Adrenal gland (tissue), 9 donors: ENCODE measurements at regions not wholly inside any gene's neighbourhood (a gene's known extent, or its start where the extent isn't known, plus 50 kb on each side); places are given as distances from the start of the nearest gene placed in this dataset.

ENCODE experiments used
- DNase-seq, 7 donors: peaks; one replicate each; pipeline ENCODE4 v3.0.0-alpha.2; 2019 to 2020
- H3K27ac ChIP-seq, 5 donors: fragments of 200-600 bp; sonication (generic) in 4 of 5; 1 replicate in 3 of 5; 2 replicates in 2 of 5; pipeline versions ENCODE4 v1.5.1 to v1.8.0; 2016 to 2020; ENCODE audit warnings: mild to moderate bottlenecking in 1 of 5
- H3K27me3 ChIP-seq: fragments of 200-600 bp; 2 replicates; pipeline ENCODE4 v1.8.0; 2021
- H3K36me3 ChIP-seq, 2 donors: fragments of 200-600 bp; replicated peaks in 1 of 2; 1 replicate in 1 of 2; 2 replicates in 1 of 2; pipeline versions ENCODE4 v1.5.1 to v1.8.0; 2018 to 2022
- H3K4me1 ChIP-seq, 2 donors: fragments of 200-600 bp; replicated peaks in 1 of 2; 1 replicate in 1 of 2; 2 replicates in 1 of 2; pipeline versions ENCODE4 v1.5.1 to v1.8.0; 2018 to 2021
- H3K4me3 ChIP-seq, 4 donors: fragments of 200-600 bp; sonication (generic) in 3 of 4; one replicate each; pipeline ENCODE4 v1.5.1; 2016 to 2018
- H3K9me3 ChIP-seq, 3 donors: fragments of 200-600 bp; sonication (generic) in 1 of 3; replicated peaks in 1 of 3; 1 replicate in 2 of 3; 2 replicates in 1 of 3; pipeline versions ENCODE4 v1.5.1 to v1.8.0; 2016 to 2021
- POLR2A ChIP-seq, 2 donors: fragments of 450-650 bp; IDR thresholded peaks; one replicate each; pipeline ENCODE4 v1.6.1; 2017; ENCODE audit warnings: antibody characterized with exemption in 2 of 2, mild to moderate bottlenecking in 2 of 2, moderate library complexity in 1 of 2
- WGBS, 4 donors: extraction: QIAGEN DNeasy Blood & Tissue Kit in 2 of 4; methylation state at CpG; one replicate each; pipeline versions ENCODE4 v1.1.5 to v1.1.7; 2013 to 2017; 5-methylcytosine and 5-hydroxymethylcytosine counted together
- intact Hi-C, 2 donors: fragments of 100-400 bp; cut with DNase I; formaldehyde crosslinking; loops; one replicate each; pipeline versions ENCODE4 v1.14.1 to v1.15.0; 2022 to 2023
- TF ChIP-seq, protein P1 (sequence below), 6 experiments: fragments of 450-650 bp in 4 of 6; fragments of 200-600 bp in 2 of 6; sonication (generic) in 1 of 6; IDR thresholded peaks; 1 replicate in 5 of 6; 2 replicates in 1 of 6; pipeline versions ENCODE4 v1.5.1 to v1.8.0; 2016 to 2021; ENCODE audit warnings: antibody characterized with exemption in 6 of 6, mild to moderate bottlenecking in 2 of 6, moderate library complexity in 1 of 6
- donor health status: healthy with polysubstance abuse.
- donor health status: Bipolar disorder and iron deficiency.
- donor health status: DM: yes; HTN: yes; CAD: no.
- donor health status: DM: no; HTN: no; CAD: no.
- donor health status: DM: no; HTN: no; CAD: no.

DNA sequence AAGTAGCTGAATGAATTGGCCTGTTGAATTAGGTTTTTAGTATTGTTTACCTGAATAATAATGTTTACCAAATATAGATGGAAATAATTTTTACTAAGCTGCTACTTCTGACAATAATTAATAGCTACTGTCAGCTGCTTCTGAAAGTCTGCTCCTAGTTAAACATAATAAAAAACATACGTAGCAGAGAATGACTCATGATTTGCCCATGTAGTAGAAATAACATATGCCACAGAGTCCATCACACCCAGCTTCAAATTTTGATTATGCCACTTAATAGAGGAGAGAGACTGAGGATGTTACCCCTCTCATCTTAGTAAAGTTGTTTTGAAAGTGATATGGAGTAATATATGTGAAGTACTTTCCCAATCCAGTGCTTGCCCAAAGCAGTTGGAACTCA lies 57.6 kb upstream of the MDFIC start:
- no peak for TF ChIP-seq POLR2A (IDR thresholded peaks at IDR 0.05)
- TF ChIP-seq, protein P1, sequence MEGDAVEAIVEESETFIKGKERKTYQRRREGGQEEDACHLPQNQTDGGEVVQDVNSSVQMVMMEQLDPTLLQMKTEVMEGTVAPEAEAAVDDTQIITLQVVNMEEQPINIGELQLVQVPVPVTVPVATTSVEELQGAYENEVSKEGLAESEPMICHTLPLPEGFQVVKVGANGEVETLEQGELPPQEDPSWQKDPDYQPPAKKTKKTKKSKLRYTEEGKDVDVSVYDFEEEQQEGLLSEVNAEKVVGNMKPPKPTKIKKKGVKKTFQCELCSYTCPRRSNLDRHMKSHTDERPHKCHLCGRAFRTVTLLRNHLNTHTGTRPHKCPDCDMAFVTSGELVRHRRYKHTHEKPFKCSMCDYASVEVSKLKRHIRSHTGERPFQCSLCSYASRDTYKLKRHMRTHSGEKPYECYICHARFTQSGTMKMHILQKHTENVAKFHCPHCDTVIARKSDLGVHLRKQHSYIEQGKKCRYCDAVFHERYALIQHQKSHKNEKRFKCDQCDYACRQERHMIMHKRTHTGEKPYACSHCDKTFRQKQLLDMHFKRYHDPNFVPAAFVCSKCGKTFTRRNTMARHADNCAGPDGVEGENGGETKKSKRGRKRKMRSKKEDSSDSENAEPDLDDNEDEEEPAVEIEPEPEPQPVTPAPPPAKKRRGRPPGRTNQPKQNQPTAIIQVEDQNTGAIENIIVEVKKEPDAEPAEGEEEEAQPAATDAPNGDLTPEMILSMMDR (IDR thresholded peaks at IDR 0.05): no peak
- Histone ChIP-seq H3K4me3 (no peak overlapping the region), H3K27ac (no peak overlapping the region), H3K36me3 (no peaks in the 10 kb centered on the region), H3K27me3 (no peaks in the 10 kb centered on the region), H3K9me3 (no peaks in the 10 kb centered on the region), H3K4me1 (no peaks in the 10 kb centered on the region)
- intact Hi-C loops: loop anchor here (10.0 kb wide), 1 partner anchor 351 kb away; no protein-coding TSS in a partner anchor
- 51 to 71% (median 61%) methylated on average over 1 of the region's 1 CpG for WGBS, 4 donors
- no peak for DNase-seq

DNA sequence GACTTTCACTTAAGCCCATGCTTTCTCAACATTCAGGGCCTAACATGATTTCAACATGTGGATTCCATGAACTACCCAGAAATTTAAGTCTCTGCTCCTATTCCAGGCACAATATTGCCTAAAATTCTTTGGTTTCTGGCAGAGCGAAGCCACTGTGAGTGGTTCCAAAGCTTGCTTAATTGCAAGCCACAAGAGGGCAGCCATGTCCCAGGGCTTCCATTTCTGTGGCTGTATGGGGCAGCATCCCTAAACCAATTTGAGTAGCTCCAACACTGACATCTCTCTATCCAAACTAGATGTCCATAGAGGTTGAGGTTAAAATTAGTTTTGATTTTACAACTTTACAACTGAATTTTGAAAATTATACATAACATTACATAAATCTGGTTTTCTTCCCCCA lies 56.3 kb upstream of the MDFIC start:
- 45 to 72% (median 54%) methylated on average over 1 of the region's 1 CpG; no CpG with 5 or more reads in 1 of the 4 donors for WGBS, 4 donors
- H3K4me3 ChIP-seq: no peak overlapping the region
- peak; percentile 57 to 79 (median 70) for DNase-seq
- no peaks in the 10 kb centered on the region for H3K27me3 ChIP-seq
- intact Hi-C loops: loop anchor here (10.0 kb wide), 1 partner anchor 349 kb away; no protein-coding TSS in a partner anchor
- no peak for TF ChIP-seq POLR2A (IDR thresholded peaks at IDR 0.05)
- TF ChIP-seq, protein P1 (IDR thresholded peaks at IDR 0.05): peak; percentile 64 to 86 (median 80)
- no peaks in the 10 kb centered on the region for H3K36me3 ChIP-seq
- H3K9me3 ChIP-seq: no peaks in the 10 kb centered on the region
- H3K4me1 ChIP-seq: no peaks in the 10 kb centered on the region
- no peak overlapping the region for H3K27ac ChIP-seq
